GM12873 (cell line): ENCODE measurements at regions not wholly inside any gene's neighbourhood (a gene's known extent, or its start where the extent isn't known, plus 50 kb on each side); places are given as distances from the start of the nearest gene placed in this dataset.

Experiments
- TF ChIP-seq, protein P1 (sequence below): IDR thresholded peaks from 2 replicates; pipeline ENCODE4 v1.5.1; 2012; ENCODE audit warnings: low read depth, mild to moderate bottlenecking, moderate library complexity, low read length, control low read depth; ENCODE audit not compliant: insufficient read depth; ENCODE audit errors: missing control alignments

DNA sequence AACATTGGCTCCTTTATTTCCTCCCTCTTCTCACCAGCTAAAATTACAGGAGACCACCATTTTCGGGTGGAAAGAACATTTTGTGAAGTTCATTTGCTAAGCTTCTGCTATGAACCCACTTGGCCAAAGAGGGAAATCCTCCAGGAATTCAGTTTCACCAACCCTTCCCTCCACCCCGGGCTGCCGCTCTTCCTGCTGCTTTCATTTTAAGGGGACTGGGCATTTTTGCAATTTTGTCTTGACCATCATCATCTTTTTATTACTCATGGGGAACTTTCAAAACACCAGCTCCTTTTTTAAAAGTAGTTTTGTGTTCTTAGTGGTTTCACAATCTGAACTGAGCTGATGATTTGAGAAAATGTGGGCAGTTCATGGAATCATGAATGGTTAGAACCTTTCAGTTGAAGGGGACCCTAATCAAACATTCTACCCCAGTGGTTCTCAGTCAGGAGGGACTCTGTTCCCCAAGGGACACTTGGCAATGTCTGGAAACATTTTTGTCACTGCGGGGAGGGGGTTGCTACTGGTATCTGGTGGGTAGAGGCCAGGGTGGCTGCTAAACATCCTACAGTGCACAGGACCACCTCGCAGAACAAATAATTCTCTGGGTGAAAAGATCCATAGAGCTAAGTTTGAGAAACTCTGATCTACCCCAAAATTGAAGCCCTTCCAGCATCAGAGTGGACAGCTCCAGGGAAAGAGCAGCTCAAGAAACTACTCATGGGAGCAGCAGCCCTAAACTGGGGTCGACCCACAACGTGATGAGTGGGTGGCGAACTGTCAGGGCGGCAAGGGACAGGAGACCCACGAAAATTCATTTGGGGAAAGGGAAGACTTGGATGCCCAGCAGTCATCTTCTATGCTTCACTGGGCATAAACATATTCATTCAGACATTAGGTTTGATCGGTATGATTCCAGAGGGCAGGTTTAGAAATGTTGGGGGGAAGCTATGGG lies 92.9 kb downstream of the ACKR3 start:
- TF ChIP-seq, protein P1, sequence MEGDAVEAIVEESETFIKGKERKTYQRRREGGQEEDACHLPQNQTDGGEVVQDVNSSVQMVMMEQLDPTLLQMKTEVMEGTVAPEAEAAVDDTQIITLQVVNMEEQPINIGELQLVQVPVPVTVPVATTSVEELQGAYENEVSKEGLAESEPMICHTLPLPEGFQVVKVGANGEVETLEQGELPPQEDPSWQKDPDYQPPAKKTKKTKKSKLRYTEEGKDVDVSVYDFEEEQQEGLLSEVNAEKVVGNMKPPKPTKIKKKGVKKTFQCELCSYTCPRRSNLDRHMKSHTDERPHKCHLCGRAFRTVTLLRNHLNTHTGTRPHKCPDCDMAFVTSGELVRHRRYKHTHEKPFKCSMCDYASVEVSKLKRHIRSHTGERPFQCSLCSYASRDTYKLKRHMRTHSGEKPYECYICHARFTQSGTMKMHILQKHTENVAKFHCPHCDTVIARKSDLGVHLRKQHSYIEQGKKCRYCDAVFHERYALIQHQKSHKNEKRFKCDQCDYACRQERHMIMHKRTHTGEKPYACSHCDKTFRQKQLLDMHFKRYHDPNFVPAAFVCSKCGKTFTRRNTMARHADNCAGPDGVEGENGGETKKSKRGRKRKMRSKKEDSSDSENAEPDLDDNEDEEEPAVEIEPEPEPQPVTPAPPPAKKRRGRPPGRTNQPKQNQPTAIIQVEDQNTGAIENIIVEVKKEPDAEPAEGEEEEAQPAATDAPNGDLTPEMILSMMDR: no peak

DNA sequence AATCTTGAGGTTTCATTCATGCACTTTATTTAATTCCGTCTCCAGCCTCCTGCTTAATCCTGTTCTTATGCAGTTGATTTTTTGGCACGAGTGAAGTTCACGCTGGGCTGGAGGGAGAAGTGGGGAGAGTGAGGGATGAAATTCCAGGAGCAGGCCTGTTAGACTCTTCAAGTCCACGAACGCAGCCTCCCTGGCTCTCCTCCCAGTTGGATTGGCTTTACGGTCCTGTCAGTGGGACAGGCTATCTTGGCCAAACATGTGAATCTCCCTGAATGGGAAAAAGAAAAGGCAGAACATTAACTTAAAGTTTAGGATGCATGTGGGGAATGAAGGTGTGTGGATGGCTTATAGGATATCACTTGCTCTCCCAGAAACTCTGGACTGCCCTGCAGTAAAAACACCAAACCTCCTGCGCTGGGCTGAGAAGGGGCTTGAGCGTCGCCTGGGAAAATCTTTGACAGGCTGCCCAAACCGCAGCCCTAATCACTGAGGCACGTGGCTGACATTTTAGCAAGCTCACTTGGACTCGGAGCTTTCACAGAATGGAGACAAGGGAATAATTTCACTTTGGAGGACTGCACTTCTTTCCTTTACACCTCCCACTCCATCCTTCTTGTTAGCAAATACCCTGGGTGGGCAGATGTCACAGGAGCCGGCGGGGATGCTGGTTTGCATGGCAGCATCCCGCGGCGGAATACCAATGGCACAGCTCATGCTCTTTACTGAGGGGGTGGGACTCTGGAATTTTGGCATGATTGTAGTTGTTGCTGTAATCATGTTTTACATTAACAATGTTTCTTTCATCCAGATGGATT lies 93.9 kb downstream of the ACKR3 start:
- TF ChIP-seq, protein P1: no peak

DNA sequence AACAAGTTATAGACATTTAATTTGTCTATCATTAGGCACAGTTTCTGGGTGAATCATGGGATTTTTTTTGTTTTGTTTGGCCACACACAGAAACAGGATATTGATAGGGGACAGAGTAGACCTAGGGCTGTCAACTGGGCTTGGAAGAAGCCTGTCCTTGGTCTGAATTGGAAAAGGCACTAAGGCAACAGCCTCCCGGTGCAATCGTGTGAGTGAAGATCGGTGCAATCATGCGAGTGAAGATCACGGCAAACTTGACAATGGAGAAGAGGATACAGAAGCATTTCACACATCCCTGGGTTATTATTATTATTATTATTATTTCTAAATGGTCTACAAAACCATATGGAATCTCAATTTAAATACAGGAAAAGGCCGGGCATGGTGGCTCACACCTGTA lies 94.5 kb downstream of the ACKR3 start:
- TF ChIP-seq, protein P1: no peak

DNA sequence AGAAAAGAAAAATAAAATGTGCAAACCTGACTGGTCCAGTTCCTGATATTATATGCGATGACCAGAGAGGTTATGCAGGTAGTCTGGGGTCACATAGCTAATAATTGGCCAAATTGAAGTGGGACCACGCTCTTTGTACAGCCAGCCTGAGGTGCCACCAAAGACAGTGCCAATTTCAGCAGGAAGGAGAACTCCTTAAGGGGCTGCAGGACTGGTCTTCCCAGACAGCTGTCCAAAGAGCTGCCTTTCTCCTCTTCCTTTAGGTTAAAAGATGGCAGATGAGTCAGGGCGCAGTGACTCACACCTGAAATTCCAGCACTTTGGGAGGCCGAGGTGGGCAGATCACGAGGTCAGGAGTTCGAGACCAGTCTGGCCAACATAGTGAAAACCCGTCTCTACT lies 95.5 kb downstream of the ACKR3 start:
- TF ChIP-seq, protein P1: no peak

DNA sequence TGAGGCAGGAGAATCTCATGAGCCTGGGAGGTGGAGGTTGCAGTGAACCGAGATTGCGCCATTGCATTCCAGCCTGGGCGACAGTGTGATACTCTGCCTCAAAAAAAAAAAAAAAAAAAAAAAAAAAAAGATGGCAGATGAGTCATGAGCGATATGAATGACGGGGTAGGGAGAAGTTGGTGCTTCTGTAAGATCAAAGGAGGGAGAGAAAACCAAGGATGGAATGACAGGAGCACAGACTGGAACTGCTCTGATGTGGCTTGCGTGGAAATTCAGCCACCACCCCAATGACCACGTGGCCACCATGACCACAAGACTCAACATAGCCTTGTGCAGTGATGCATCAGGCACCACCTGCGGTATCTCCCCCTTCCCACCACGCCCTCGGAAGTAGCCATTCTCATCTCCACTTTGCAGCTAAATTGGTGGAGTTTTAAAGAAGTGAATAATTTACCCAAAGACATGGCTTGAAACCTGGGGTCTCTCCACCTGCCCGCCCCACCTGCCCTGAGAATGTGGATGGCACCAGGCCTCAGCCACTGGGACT lies 96.0 kb downstream of the ACKR3 start:
- TF ChIP-seq, protein P1: no peak

DNA sequence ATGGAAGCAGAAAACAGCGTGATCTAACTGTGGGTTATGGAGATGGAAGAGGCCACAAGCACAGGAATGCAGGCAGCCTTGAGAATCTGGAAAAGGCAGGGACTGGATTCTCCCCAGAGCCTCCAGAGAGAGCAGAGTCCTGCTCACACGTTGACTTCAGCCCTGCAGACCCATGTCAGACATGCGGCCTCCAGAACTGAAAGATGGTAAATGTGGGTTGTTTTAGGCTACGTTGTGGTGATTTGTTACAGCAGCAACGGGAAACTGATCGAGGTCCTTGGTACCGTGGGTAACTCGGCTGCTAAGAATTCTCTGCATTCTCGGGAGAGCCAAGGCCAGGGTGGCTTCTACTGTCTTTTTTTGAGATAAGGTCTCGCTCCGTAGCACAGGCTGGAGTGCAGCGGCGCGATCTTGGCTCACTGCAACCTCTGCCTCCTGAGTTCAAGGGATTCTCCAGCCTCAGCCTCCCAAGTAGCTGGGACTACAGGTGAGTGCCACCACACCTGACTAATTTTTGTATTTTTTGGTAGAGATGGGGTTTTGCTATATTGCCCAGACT lies 97.1 kb downstream of the ACKR3 start:
- TF ChIP-seq, protein P1: no peak

DNA sequence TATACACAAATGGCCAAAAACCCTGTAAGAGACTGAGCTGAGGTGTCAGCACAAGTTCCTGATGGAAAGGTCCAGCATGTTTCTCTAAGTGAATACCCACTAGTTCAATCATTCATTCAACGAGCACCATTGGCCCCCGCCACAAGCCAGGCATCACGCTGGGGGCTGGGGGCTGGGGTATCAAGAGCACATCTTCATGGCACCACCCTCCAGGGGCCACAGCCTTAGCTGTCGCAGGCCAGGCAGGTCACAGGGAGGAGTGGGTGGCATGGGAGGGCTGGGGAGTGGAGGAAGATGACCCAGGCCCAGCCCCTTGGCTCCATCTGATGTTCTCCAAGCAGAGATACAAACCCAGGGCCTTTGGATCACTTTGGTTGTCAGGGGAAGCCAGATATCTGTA lies 97.9 kb downstream of the ACKR3 start:
- TF ChIP-seq, protein P1: no peak
